ENCODE measurements at regions not wholly inside any gene's neighbourhood (a gene's known extent, or its start where the extent isn't known, plus 50 kb on each side); places are given as distances from the start of the nearest gene placed in this dataset.

GRCh38 chr13:111394211-111394922 is 73.9 kb downstream of the TEX29 start:
- no peak for DNase-seq

GRCh38 chr13:111395511-111396393 is 75.3 kb downstream of the TEX29 start:
- no peak for DNase-seq

- DNase-seq: no peak
Measured at GRCh38 chr13:111396457-111396856, 76.0 kb downstream of the TEX29 start.

- no peak for DNase-seq
Measured at GRCh38 chr13:111397202-111397880, 76.9 kb downstream of the TEX29 start.

GRCh38 chr13:111398196-111398595 is 77.8 kb downstream of the TEX29 start:
- no peak for DNase-seq

GRCh38 chr13:111398715-111399299 is 78.4 kb downstream of the TEX29 start:
- DNase-seq: no peak

GRCh38 chr13:111399334-111399733 is 78.9 kb downstream of the TEX29 start:
- DNase-seq: no peak

- no peak for DNase-seq
Measured at GRCh38 chr13:111399776-111400538, 79.5 kb downstream of the TEX29 start.

GRCh38 chr13:111401151-111401550 is 80.7 kb downstream of the TEX29 start:
- DNase-seq: no peak

- DNase-seq: no peak
Measured at GRCh38 chr13:111401755-111402154, 81.3 kb downstream of the TEX29 start.

GRCh38 chr13:111402441-111402840 is 82.0 kb downstream of the TEX29 start:
- DNase-seq: no peak

- no peak for DNase-seq
Measured at GRCh38 chr13:111403266-111403665, 82.8 kb downstream of the TEX29 start.

GRCh38 chr13:111404746-111405145 is 84.3 kb downstream of the TEX29 start:
- DNase-seq: no peak

GRCh38 chr13:111406636-111407035 is 86.2 kb downstream of the TEX29 start:
- DNase-seq: no peak

GRCh38 chr13:111407381-111408131 is 87.1 kb downstream of the TEX29 start:
- no peak for DNase-seq

GRCh38 chr13:111409413-111409812 is 89.0 kb downstream of the TEX29 start:
- DNase-seq: no peak

- DNase-seq: no peak
Measured at GRCh38 chr13:111410232-111411021, 90.0 kb downstream of the TEX29 start.

- no peak for DNase-seq
Measured at GRCh38 chr13:111411151-111411858, 90.9 kb downstream of the TEX29 start.

GRCh38 chr13:111411919-111412650 is 91.6 kb downstream of the TEX29 start:
- DNase-seq: no peak
